Liver (tissue), 8 donors: ENCODE measurements at regions not wholly inside any gene's neighbourhood (a gene's known extent, or its start where the extent isn't known, plus 50 kb on each side); places are given as distances from the start of the nearest gene placed in this dataset.

ENCODE experiments used
- DNase-seq: peaks from one replicate; pipeline ENCODE4 v3.0.0-alpha.2; 2017; ENCODE audit warnings: low spot score
- H3K27ac ChIP-seq, 2 donors: one replicate each; pipeline ENCODE4 v1.7.0; 2013; ENCODE audit warnings: inconsistent platforms in 2 of 2, low read length in 2 of 2, control low read depth in 1 of 2, low read depth in 1 of 2, mild to moderate bottlenecking in 1 of 2
- H3K27me3 ChIP-seq, 4 donors: one replicate each; pipeline versions ENCODE4 v1.6.1 to v1.7.0; 2013; ENCODE audit warnings: low read length in 3 of 4, inconsistent platforms in 1 of 4, mild to moderate bottlenecking in 1 of 4, moderate library complexity in 1 of 4; ENCODE audit not compliant: control insufficient read depth in 4 of 4, insufficient read depth in 4 of 4
- H3K36me3 ChIP-seq, 4 donors: one replicate each; pipeline versions ENCODE4 v1.6.1 to v1.7.0; 2013; ENCODE audit warnings: low read length in 3 of 4, mild to moderate bottlenecking in 3 of 4, low read depth in 1 of 4, moderate library complexity in 1 of 4; ENCODE audit not compliant: control insufficient read depth in 4 of 4, insufficient read depth in 3 of 4
- H3K4me1 ChIP-seq, 4 donors: one replicate each; pipeline versions ENCODE4 v1.6.1 to v1.7.0; 2013; ENCODE audit warnings: low read length in 3 of 4, mild to moderate bottlenecking in 3 of 4, moderate library complexity in 1 of 4; ENCODE audit not compliant: control insufficient read depth in 4 of 4, insufficient read depth in 4 of 4
- H3K4me3 ChIP-seq, 3 donors: one replicate each; pipeline versions ENCODE4 v1.6.1 to v1.7.0; 2013; ENCODE audit warnings: low read length in 3 of 3, control low read depth in 1 of 3, low read depth in 1 of 3, mild to moderate bottlenecking in 1 of 3
- H3K9ac ChIP-seq, 2 donors: one replicate each; pipeline ENCODE4 v1.7.0; 2013; ENCODE audit warnings: low read length in 2 of 2, mild to moderate bottlenecking in 2 of 2, moderate library complexity in 2 of 2, control low read depth in 1 of 2, low read depth in 1 of 2
- H3K9me3 ChIP-seq, 4 donors: one replicate each; pipeline versions ENCODE4 v1.6.1 to v1.7.0; 2013; ENCODE audit warnings: low read length in 3 of 4; ENCODE audit not compliant: control insufficient read depth in 4 of 4
- EGR1 ChIP-seq, 2 donors: IDR thresholded peaks; 2 replicates each; pipeline ENCODE4 v1.6.1; 2016 to 2018; ENCODE audit warnings: antibody characterized with exemption in 2 of 2, low read depth in 2 of 2
- FOXA1 ChIP-seq: IDR thresholded peaks from 2 replicates; pipeline ENCODE4 v1.6.1; 2016; ENCODE audit warnings: antibody characterized with exemption
- GABPA ChIP-seq, 2 donors: IDR thresholded peaks in 1 of 2; conservative IDR thresholded peaks in 1 of 2; 2 replicates each; pipeline ENCODE4 v1.6.1; 2016; ENCODE audit warnings: antibody characterized with exemption in 2 of 2, mild to moderate bottlenecking in 1 of 2, moderate library complexity in 1 of 2
- HNF4A ChIP-seq, 2 donors: conservative IDR thresholded peaks; 2 replicates each; pipeline ENCODE4 v1.6.1; 2016; ENCODE audit warnings: antibody characterized with exemption in 2 of 2, mild to moderate bottlenecking in 2 of 2
- HNF4G ChIP-seq: IDR thresholded peaks from 2 replicates; pipeline ENCODE4 v1.6.1; 2016; ENCODE audit warnings: antibody characterized with exemption
- JUND ChIP-seq, 2 donors: IDR thresholded peaks; 2 replicates each; pipeline ENCODE4 v1.6.1; 2016; ENCODE audit warnings: antibody characterized with exemption in 2 of 2
- NR2F2 ChIP-seq: IDR thresholded peaks from 2 replicates; pipeline ENCODE4 v1.6.1; 2016; ENCODE audit warnings: antibody characterized with exemption
- RAD21 ChIP-seq, 2 donors: IDR thresholded peaks; 2 replicates each; pipeline ENCODE4 v1.6.1; 2016; ENCODE audit warnings: antibody characterized with exemption in 2 of 2, mild to moderate bottlenecking in 2 of 2
- RXRA ChIP-seq, 2 donors: IDR thresholded peaks; 2 replicates each; pipeline ENCODE4 v1.6.1; 2017 to 2018; ENCODE audit warnings: antibody characterized with exemption in 2 of 2, mild to moderate bottlenecking in 1 of 2
- TAF1 ChIP-seq: conservative IDR thresholded peaks from 2 replicates; pipeline ENCODE4 v1.6.1; 2016; ENCODE audit warnings: antibody characterized with exemption, mild to moderate bottlenecking
- WGBS: extraction: QIAGEN DNeasy Blood & Tissue Kit; methylation state at CpG from one replicate; pipeline ENCODE4 v1.1.7; 2013; 5-methylcytosine and 5-hydroxymethylcytosine counted together
- TF ChIP-seq, protein P1 (sequence below): fragments of 150-350 bp; IDR thresholded peaks from 2 replicates; pipeline ENCODE4 v1.5.1; 2017; ENCODE audit warnings: improper control_type of control experiment, low read depth, low read length; ENCODE audit not compliant: missing input control
- TF ChIP-seq, protein P2 (sequence below): IDR thresholded peaks from 2 replicates; pipeline ENCODE4 v1.6.1; 2016; ENCODE audit warnings: antibody characterized with exemption
- donor health status: healthy.
- donor health status: healthy.
- donor health status: healthy.
- donor health status: healthy.
- donor health status: healthy.

DNA sequence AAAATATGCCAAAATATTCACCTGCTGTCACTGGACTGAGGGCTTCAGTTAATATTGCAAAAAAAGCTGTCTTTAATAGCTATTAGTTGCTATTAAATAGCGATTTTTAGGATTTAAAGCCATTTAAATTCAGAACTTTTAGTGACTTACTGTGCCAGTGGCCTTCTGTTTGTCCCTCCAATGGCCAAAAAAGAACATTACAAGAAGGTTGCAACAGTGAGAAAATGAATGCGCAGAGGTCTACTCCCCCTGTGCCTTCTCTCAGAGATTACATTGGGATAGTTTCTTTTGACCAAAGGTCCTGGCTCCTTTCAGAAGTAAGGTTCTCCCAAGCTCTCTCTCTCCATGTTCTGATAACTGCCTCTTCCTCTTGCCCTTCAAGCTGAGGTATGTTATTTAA lies 930.3 kb upstream of the ARRDC3 start:
- Histone ChIP-seq H3K4me3 (no peak overlapping the region), H3K27me3 (no peaks in the 10 kb centered on the region), H3K27ac (no peak overlapping the region), H3K9me3 (no peaks in the 10 kb centered on the region), H3K9ac (no peak overlapping the region), H3K36me3 (no peaks in the 10 kb centered on the region), H3K4me1 (no peaks in the 10 kb centered on the region)
- TF ChIP-seq, protein P1, sequence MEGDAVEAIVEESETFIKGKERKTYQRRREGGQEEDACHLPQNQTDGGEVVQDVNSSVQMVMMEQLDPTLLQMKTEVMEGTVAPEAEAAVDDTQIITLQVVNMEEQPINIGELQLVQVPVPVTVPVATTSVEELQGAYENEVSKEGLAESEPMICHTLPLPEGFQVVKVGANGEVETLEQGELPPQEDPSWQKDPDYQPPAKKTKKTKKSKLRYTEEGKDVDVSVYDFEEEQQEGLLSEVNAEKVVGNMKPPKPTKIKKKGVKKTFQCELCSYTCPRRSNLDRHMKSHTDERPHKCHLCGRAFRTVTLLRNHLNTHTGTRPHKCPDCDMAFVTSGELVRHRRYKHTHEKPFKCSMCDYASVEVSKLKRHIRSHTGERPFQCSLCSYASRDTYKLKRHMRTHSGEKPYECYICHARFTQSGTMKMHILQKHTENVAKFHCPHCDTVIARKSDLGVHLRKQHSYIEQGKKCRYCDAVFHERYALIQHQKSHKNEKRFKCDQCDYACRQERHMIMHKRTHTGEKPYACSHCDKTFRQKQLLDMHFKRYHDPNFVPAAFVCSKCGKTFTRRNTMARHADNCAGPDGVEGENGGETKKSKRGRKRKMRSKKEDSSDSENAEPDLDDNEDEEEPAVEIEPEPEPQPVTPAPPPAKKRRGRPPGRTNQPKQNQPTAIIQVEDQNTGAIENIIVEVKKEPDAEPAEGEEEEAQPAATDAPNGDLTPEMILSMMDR, result no peak
- TF ChIP-seq GABPA (IDR thresholded peaks at IDR 0.05 in 1 of 2, conservative IDR thresholded peaks at IDR 0.05 in 1 of 2) (no peak), TAF1 (no peak), RXRA (IDR thresholded peaks at IDR 0.05) (no peak), HNF4A (conservative IDR thresholded peaks at IDR 0.05) (no peak), EGR1 (IDR thresholded peaks at IDR 0.05; ENCODE audit: low read depth in 2 of 2) (no peak), NR2F2 (no peak), FOXA1 (no peak), HNF4G (no peak)
- TF ChIP-seq, protein P2, sequence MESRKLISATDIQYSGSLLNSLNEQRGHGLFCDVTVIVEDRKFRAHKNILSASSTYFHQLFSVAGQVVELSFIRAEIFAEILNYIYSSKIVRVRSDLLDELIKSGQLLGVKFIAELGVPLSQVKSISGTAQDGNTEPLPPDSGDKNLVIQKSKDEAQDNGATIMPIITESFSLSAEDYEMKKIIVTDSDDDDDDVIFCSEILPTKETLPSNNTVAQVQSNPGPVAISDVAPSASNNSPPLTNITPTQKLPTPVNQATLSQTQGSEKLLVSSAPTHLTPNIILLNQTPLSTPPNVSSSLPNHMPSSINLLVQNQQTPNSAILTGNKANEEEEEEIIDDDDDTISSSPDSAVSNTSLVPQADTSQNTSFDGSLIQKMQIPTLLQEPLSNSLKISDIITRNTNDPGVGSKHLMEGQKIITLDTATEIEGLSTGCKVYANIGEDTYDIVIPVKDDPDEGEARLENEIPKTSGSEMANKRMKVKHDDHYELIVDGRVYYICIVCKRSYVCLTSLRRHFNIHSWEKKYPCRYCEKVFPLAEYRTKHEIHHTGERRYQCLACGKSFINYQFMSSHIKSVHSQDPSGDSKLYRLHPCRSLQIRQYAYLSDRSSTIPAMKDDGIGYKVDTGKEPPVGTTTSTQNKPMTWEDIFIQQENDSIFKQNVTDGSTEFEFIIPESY, result no peak
- 86% methylated on average over 2 of the region's 2 CpGs for WGBS
- no peak for DNase-seq

DNA sequence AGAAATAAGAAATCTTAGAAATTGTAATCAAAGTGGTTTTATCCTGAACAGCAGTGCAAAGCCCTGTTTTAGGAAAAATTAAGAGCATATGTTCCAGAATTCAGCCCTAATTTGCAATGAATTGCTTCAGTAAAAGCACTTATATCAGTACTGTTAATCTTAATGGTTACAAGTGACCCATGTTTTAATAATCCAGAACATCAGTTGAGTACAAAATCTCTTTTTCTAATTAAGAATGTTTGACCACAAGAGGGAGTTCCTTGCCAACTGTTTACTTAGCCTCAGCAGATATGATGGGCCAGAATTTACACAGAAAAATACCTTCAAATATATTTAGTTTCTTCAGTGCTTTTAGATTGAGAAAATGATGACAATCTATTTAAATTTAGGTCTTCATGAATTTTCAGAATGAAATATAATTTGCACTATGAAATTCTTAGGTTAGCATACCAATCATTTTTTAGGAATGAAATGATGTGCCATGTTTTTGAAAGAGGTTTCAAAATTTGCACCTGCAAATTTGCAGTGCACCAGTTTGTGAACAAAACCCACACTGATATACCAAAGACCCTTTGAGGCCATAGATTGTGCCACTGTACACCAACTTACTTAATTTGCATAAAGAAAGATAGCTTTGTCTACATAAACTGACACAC lies 926.3 kb upstream of the ARRDC3 start:
- H3K4me3 ChIP-seq, result no peak overlapping the region
- no peaks in the 10 kb centered on the region for H3K4me1 ChIP-seq
- no peaks in the 10 kb centered on the region for H3K9me3 ChIP-seq
- no peaks in the 10 kb centered on the region for H3K36me3 ChIP-seq
- TF ChIP-seq RAD21 (IDR thresholded peaks at IDR 0.05), result peak; percentile 85 to 89
- TF ChIP-seq, protein P2, result peak; percentile 9
- no peak for TF ChIP-seq JUND (IDR thresholded peaks at IDR 0.05)
- TF ChIP-seq, protein P1, result peak; percentile 40
- DNase-seq, result no peak
- no peak overlapping the region for H3K27ac ChIP-seq
- H3K9ac ChIP-seq, result no peak overlapping the region
- no peaks in the 10 kb centered on the region for H3K27me3 ChIP-seq
